H1 (cell line): ENCODE measurements at regions not wholly inside any gene's neighbourhood (a gene's known extent, or its start where the extent isn't known, plus 50 kb on each side); places are given as distances from the start of the nearest gene placed in this dataset.

Source experiments
- CTCF ChIA-PET: fragments of 300-600 bp; sonication (Branson Sonifier 250); formaldehyde crosslinking; loops from one replicate; lab custom pipeline; 2021; ENCODE audit not compliant: partially characterized antibody; lab: Charles Lee
- POLR2A ChIA-PET: fragments of 300-600 bp; sonication (Branson Sonifier 250); formaldehyde crosslinking; loops from one replicate; lab custom pipeline; 2021; ENCODE audit warnings: inconsistent platforms; ENCODE audit not compliant: partially characterized antibody; lab: Charles Lee
- DNase-seq, 2 experiments: peaks; one replicate each; pipeline versions ENCODE4 v3.0.0 to v3.0.0-alpha.2; 2010 to 2022; ENCODE audit warnings: low spot score in 2 of 2, low read depth in 1 of 2, mixed read lengths in 1 of 2
- FAIRE-seq: peaks from 2 replicates; lab custom pipeline; 2011; peaks lifted over from hg19 to GRCh38; lab: Jason Lieb, UNC
- H2AFZ ChIP-seq: 2 replicates; pipeline ENCODE4 v1.8.1; 2012; ENCODE audit warnings: low read length, inconsistent platforms
- H2AK5ac ChIP-seq: 2 replicates; pipeline ENCODE4 v1.6.1; 2013; ENCODE audit warnings: low read depth, low read length
- H2BK120ac ChIP-seq: replicated peaks from 2 replicates; pipeline ENCODE3; 2013; ENCODE audit warnings: low read depth, low read length, inconsistent platforms
- H2BK12ac ChIP-seq: 2 replicates; pipeline ENCODE4 v1.6.1; 2013; ENCODE audit warnings: low read depth, low read length
- H2BK15ac ChIP-seq: 2 replicates; pipeline ENCODE4 v1.6.1; 2013; ENCODE audit warnings: low read length
- H2BK20ac ChIP-seq: 2 replicates; pipeline ENCODE4 v1.6.1; 2013; ENCODE audit warnings: low read length
- H2BK5ac ChIP-seq: 2 replicates; pipeline ENCODE4 v1.6.1; 2013; ENCODE audit warnings: low read depth, low read length
- H3K14ac ChIP-seq: 2 replicates; pipeline ENCODE4 v1.6.1; 2013; ENCODE audit warnings: inconsistent platforms; ENCODE audit not compliant: insufficient read length
- H3K18ac ChIP-seq: 2 replicates; pipeline ENCODE4 v1.6.1; 2013; ENCODE audit warnings: low read length; ENCODE audit errors: extremely low read depth
- H3K23ac ChIP-seq: 2 replicates; pipeline ENCODE4 v1.6.1; 2013; ENCODE audit warnings: inconsistent platforms; ENCODE audit not compliant: insufficient read length
- H3K23me2 ChIP-seq: 2 replicates; pipeline ENCODE4 v1.6.1; 2013; ENCODE audit warnings: low read depth, low read length
- H3K27ac ChIP-seq: 2 replicates; pipeline ENCODE4 v1.6.1; 2011; ENCODE audit warnings: low read depth, low read length, inconsistent platforms
- H3K27me3 ChIP-seq, 4 experiments: replicated peaks in 1 of 4; 1 replicate in 1 of 4; 2 replicates in 3 of 4; pipeline versions ENCODE4 v1.6.1 to v1.8.1; 2011 to 2013; ENCODE audit warnings: low read length in 3 of 4, mild to moderate bottlenecking in 3 of 4, inconsistent platforms in 2 of 4, mixed read lengths in 2 of 4, moderate library complexity in 1 of 4; ENCODE audit not compliant: control insufficient read depth in 3 of 4, insufficient read depth in 3 of 4; ENCODE audit errors: extremely low read depth in 1 of 4
- H3K36me3 ChIP-seq, 4 experiments: 2 replicates each; pipeline versions ENCODE4 v1.6.1 to v1.8.1; 2011 to 2013; ENCODE audit warnings: mild to moderate bottlenecking in 4 of 4, low read length in 3 of 4, moderate library complexity in 2 of 4, control low read depth in 1 of 4, inconsistent platforms in 1 of 4; ENCODE audit not compliant: insufficient read depth in 4 of 4, control insufficient read depth in 2 of 4
- H3K4ac ChIP-seq: replicated peaks from 2 replicates; pipeline ENCODE3; 2013; ENCODE audit warnings: low read length, low read depth, mixed read lengths, inconsistent platforms; ENCODE audit not compliant: insufficient read length
- H3K4me1 ChIP-seq, 4 experiments: replicated peaks in 1 of 4; 1 replicate in 1 of 4; 2 replicates in 3 of 4; pipeline versions ENCODE4 v1.6.1 to v1.8.1; 2011 to 2013; ENCODE audit warnings: low read length in 3 of 4, inconsistent platforms in 2 of 4, mixed read lengths in 1 of 4; ENCODE audit not compliant: insufficient read depth in 4 of 4, control insufficient read depth in 3 of 4
- H3K4me2 ChIP-seq, 2 experiments: 2 replicates each; pipeline versions ENCODE4 v1.6.1 to v1.8.1; 2011 to 2013; ENCODE audit warnings: low read depth in 2 of 2, low read length in 2 of 2, control low read depth in 1 of 2, inconsistent platforms in 1 of 2, mild to moderate bottlenecking in 1 of 2; ENCODE audit not compliant: insufficient read depth in 1 of 2
- H3K4me3 ChIP-seq, 4 experiments: fragments of 200-600, 300-600 bp in 1 of 4; sonication (generic), shearing (Covaris generic), sonication (Bioruptor Twin) in 1 of 4; 2 replicates each; pipeline versions ENCODE4 v1.5.1 to v1.8.1; 2011 to 2016; ENCODE audit warnings: low read length in 4 of 4, low read depth in 3 of 4, control low read depth in 2 of 4, inconsistent platforms in 2 of 4, mild to moderate bottlenecking in 2 of 4, mixed read lengths in 1 of 4, moderate library complexity in 1 of 4; ENCODE audit not compliant: insufficient read depth in 2 of 4; ENCODE audit errors: extremely low read depth in 1 of 4
- H3K56ac ChIP-seq: replicated peaks from 2 replicates; pipeline ENCODE3; 2013; ENCODE audit warnings: low read depth, mild to moderate bottlenecking, mixed read lengths, low read length, inconsistent platforms; ENCODE audit not compliant: insufficient read length
- H3K79me1 ChIP-seq: 2 replicates; pipeline ENCODE4 v1.6.1; 2013; ENCODE audit warnings: low read depth, low read length, control low read depth
- H3K79me2 ChIP-seq, 2 experiments: 2 replicates each; pipeline versions ENCODE4 v1.6.1 to v1.8.1; 2012 to 2013; ENCODE audit warnings: low read length in 2 of 2, mild to moderate bottlenecking in 2 of 2, inconsistent platforms in 1 of 2; ENCODE audit not compliant: insufficient read depth in 2 of 2, control insufficient read depth in 1 of 2
- H3K9ac ChIP-seq, 4 experiments: replicated peaks in 1 of 4; 1 replicate in 1 of 4; 2 replicates in 3 of 4; pipeline versions ENCODE4 v1.6.1 to v1.8.1; 2011 to 2013; ENCODE audit warnings: low read depth in 3 of 4, low read length in 3 of 4, control low read depth in 2 of 4, mild to moderate bottlenecking in 2 of 4, moderate library complexity in 2 of 4, inconsistent platforms in 1 of 4; ENCODE audit errors: extremely low read depth in 1 of 4
- H3K9me3 ChIP-seq, 2 experiments: 2 replicates each; pipeline versions ENCODE4 v1.6.1 to v1.8.1; 2012 to 2013; ENCODE audit warnings: mild to moderate bottlenecking in 2 of 2, moderate library complexity in 2 of 2, control low read depth in 1 of 2, inconsistent platforms in 1 of 2, low read depth in 1 of 2, low read length in 1 of 2, mixed read lengths in 1 of 2; ENCODE audit not compliant: insufficient read depth in 2 of 2
- H4K20me1 ChIP-seq, 2 experiments: replicated peaks in 1 of 2; 2 replicates each; pipeline versions ENCODE3 to v1.8.1; 2011 to 2013; ENCODE audit warnings: inconsistent platforms in 2 of 2, low read length in 2 of 2, mild to moderate bottlenecking in 1 of 2; ENCODE audit not compliant: insufficient read depth in 2 of 2, control insufficient read depth in 1 of 2
- H4K5ac ChIP-seq: 2 replicates; pipeline ENCODE4 v1.6.1; 2013; ENCODE audit warnings: low read length, low read depth, mixed read lengths, inconsistent platforms; ENCODE audit not compliant: insufficient read length
- H4K8ac ChIP-seq: 2 replicates; pipeline ENCODE4 v1.8.0; 2013; ENCODE audit warnings: mild to moderate bottlenecking, moderate library complexity, low read length, inconsistent platforms; ENCODE audit not compliant: insufficient read depth; ENCODE audit errors: extremely low read depth
- H4K91ac ChIP-seq: replicated peaks from 2 replicates; pipeline ENCODE3; 2013; ENCODE audit warnings: low read length, mixed read lengths, inconsistent platforms; ENCODE audit not compliant: insufficient read length
- BCL11A ChIP-seq, 2 experiments: IDR thresholded peaks; one replicate each; pipeline ENCODE4 v1.6.1; 2011; ENCODE audit warnings: low read depth in 2 of 2, low read length in 2 of 2, mild to moderate bottlenecking in 2 of 2
- CEBPB ChIP-seq: IDR thresholded peaks from 2 replicates; pipeline ENCODE4 v1.6.1; 2012; ENCODE audit warnings: low read depth, low read length
- CHD1 ChIP-seq: IDR thresholded peaks from 2 replicates; pipeline ENCODE4 v1.6.1; 2012; ENCODE audit warnings: low read depth, low read length, improper control_type of control experiment
- CREB1 ChIP-seq: IDR thresholded peaks from 2 replicates; pipeline ENCODE4 v1.6.1; 2012; ENCODE audit warnings: inconsistent platforms
- GABPA ChIP-seq: IDR thresholded peaks from 2 replicates; pipeline ENCODE4 v1.6.1; 2011; ENCODE audit warnings: mild to moderate bottlenecking, low read length, moderate library complexity, borderline replicate concordance; ENCODE audit not compliant: insufficient read depth
- GTF2F1 ChIP-seq: IDR thresholded peaks from 2 replicates; pipeline ENCODE4 v1.6.1; 2012; ENCODE audit warnings: low read depth, low read length, improper control_type of control experiment, borderline replicate concordance
- HDAC2 ChIP-seq, 2 experiments: fragments of 300-600 bp in 1 of 2; sonication (generic) in 1 of 2; IDR thresholded peaks; 2 replicates each; pipeline ENCODE4 v1.6.1; 2011 to 2012; ENCODE audit warnings: low read depth in 2 of 2, low read length in 2 of 2, mild to moderate bottlenecking in 2 of 2, moderate library complexity in 2 of 2, borderline replicate concordance in 1 of 2, inconsistent platforms in 1 of 2
- KDM5A ChIP-seq: fragments of 200-600 bp; IDR thresholded peaks from 2 replicates; pipeline ENCODE4 v1.7.1; 2012; ENCODE audit warnings: mild to moderate bottlenecking, low read length, inconsistent platforms, mixed read lengths
- PHF8 ChIP-seq: fragments of 200-600 bp; sonication (generic); conservative IDR thresholded peaks from 2 replicates; pipeline ENCODE4 v1.7.1; 2012; ENCODE audit warnings: low read depth, mild to moderate bottlenecking, inconsistent platforms, low read length, moderate library complexity
- POLR2A ChIP-seq, 2 experiments: IDR thresholded peaks; 1 replicate in 1 of 2; 2 replicates in 1 of 2; pipeline ENCODE4 v1.6.1; 2011; ENCODE audit warnings: low read depth in 2 of 2, low read length in 2 of 2, mild to moderate bottlenecking in 2 of 2; ENCODE audit errors: control extremely low read depth in 1 of 2
- POLR2AphosphoS5 ChIP-seq: IDR thresholded peaks from 2 replicates; pipeline ENCODE4 v1.6.1; 2011; ENCODE audit warnings: low read depth, low read length
- RXRA ChIP-seq: IDR thresholded peaks from 2 replicates; pipeline ENCODE4 v1.6.1; 2011; ENCODE audit warnings: low read depth, mild to moderate bottlenecking, low read length, moderate library complexity; ENCODE audit not compliant: insufficient read depth
- SIRT6 ChIP-seq: IDR thresholded peaks from one replicate; pipeline ENCODE4 v1.7.1; 2012; ENCODE audit warnings: low read length, inconsistent platforms
- SP4 ChIP-seq: IDR thresholded peaks from 2 replicates; pipeline ENCODE4 v1.6.1; 2012; ENCODE audit warnings: low read length, inconsistent platforms
- SUZ12 ChIP-seq: fragments of 200-600 bp; sonication (generic); IDR thresholded peaks from 2 replicates; pipeline ENCODE4 v1.6.1; 2012; ENCODE audit warnings: mild to moderate bottlenecking, inconsistent platforms, low read length, moderate library complexity, mixed read lengths
- TCF12 ChIP-seq: IDR thresholded peaks from 2 replicates; pipeline ENCODE4 v1.6.1; 2011; ENCODE audit warnings: low read depth, mild to moderate bottlenecking, low read length
- TEAD4 ChIP-seq: IDR thresholded peaks from 2 replicates; pipeline ENCODE4 v1.6.1; 2012; ENCODE audit warnings: low read depth, low read length, inconsistent platforms, mixed read lengths
- WGBS, 2 experiments: shearing (Covaris generic) in 1 of 2; methylation state at CpG; one replicate each; pipeline versions ENCODE4 v1.1.6 to v1.1.7; 2013 to 2015; ENCODE audit warnings: low lambda C conversion rate in 2 of 2, mixed read lengths in 2 of 2, inconsistent platforms in 1 of 2, low coverage in 1 of 2, missing lambda C conversion rate in 1 of 2; ENCODE audit not compliant: insufficient replicate concordance in 2 of 2, insufficient coverage in 1 of 2, insufficient read length in 1 of 2; ENCODE audit errors: extremely low coverage in 1 of 2, missing lambda C conversion rate in 1 of 2; 5-methylcytosine and 5-hydroxymethylcytosine counted together

- no peaks in the 10 kb centered on the region for H3K27me3 ChIP-seq
- no peak overlapping the region for H2BK20ac ChIP-seq
- H4K8ac ChIP-seq: no peak overlapping the region
- H3K23ac ChIP-seq: no peak overlapping the region
- H3K14ac ChIP-seq: no peak overlapping the region
- no peaks in the 10 kb centered on the region for H3K4me1 ChIP-seq
- FAIRE-seq (no peak), DNase-seq (no peak)
- H3K79me2 ChIP-seq: no peaks in the 10 kb centered on the region
- H2BK15ac ChIP-seq: no peak overlapping the region
- H3K27ac ChIP-seq: no peak overlapping the region
- ChIA-PET CTCF (interaction anchor here (0.6 to 1.5 kb wide), 4 partner anchors 272 to 397 kb away, joined by 3 to 4 read pairs (median 4); no protein-coding TSS in a partner anchor), POLR2A (no interaction called here)
- no peak overlapping the region for H3K4ac ChIP-seq
- no peak overlapping the region for H2AK5ac ChIP-seq
- H2AFZ ChIP-seq: no peak overlapping the region
- H3K79me1 ChIP-seq: no peaks in the 10 kb centered on the region
- no peak overlapping the region for H2BK120ac ChIP-seq
- H3K18ac ChIP-seq: no peak overlapping the region
- H3K56ac ChIP-seq: no peak overlapping the region
- no peak overlapping the region for H4K5ac ChIP-seq
- H3K9me3 ChIP-seq: no peaks in the 10 kb centered on the region
- H4K20me1 ChIP-seq: no peaks in the 10 kb centered on the region
- TF ChIP-seq SUZ12: no peak
- TF ChIP-seq POLR2AphosphoS5: no peak
- TF ChIP-seq CEBPB: no peak
- no peak for TF ChIP-seq TEAD4
- no peak for TF ChIP-seq HDAC2 (IDR thresholded peaks at IDR 0.05; ENCODE audit: borderline replicate concordance in 1 of 2, low read depth in 2 of 2, low read length in 2 of 2)
- TF ChIP-seq POLR2A (IDR thresholded peaks at IDR 0.05; ENCODE audit: control extremely low read depth in 1 of 2, low read depth in 2 of 2, low read length in 2 of 2): no peak
- TF ChIP-seq KDM5A: no peak
- no peak for TF ChIP-seq GABPA
- no peak for TF ChIP-seq PHF8
- no peak for TF ChIP-seq TCF12
- no peak for TF ChIP-seq RXRA
- TF ChIP-seq SP4: no peak
- TF ChIP-seq CHD1: no peak
- TF ChIP-seq BCL11A (IDR thresholded peaks at IDR 0.05; ENCODE audit: low read depth in 2 of 2, low read length in 2 of 2): no peak
- no peak for TF ChIP-seq SIRT6
- TF ChIP-seq CREB1: no peak
- TF ChIP-seq GTF2F1: no peak
- TF ChIP-seq, all 59 proteins: peak for 0
- H3K23me2 ChIP-seq: no peaks in the 10 kb centered on the region
- no peaks in the 10 kb centered on the region for H3K36me3 ChIP-seq
- no peak overlapping the region for H3K4me3 ChIP-seq
- H4K91ac ChIP-seq: no peak overlapping the region
- H2BK5ac ChIP-seq: no peak overlapping the region
- H3K4me2 ChIP-seq: no peak overlapping the region
- H3K9ac ChIP-seq: no peak overlapping the region
- H2BK12ac ChIP-seq: no peak overlapping the region
- 86% methylated on average over 2 of the region's 2 CpGs; no CpG with 5 or more reads in 1 of the 2 experiments for WGBS, 2 experiments
Observed at GRCh38 chr20:17158701-17159100, 68.1 kb upstream of the PCSK2 start.
